ENCODE measurements at regions not wholly inside any gene's neighbourhood (a gene's known extent, or its start where the extent isn't known, plus 50 kb on each side); places are given as distances from the start of the nearest gene placed in this dataset.

DNA sequence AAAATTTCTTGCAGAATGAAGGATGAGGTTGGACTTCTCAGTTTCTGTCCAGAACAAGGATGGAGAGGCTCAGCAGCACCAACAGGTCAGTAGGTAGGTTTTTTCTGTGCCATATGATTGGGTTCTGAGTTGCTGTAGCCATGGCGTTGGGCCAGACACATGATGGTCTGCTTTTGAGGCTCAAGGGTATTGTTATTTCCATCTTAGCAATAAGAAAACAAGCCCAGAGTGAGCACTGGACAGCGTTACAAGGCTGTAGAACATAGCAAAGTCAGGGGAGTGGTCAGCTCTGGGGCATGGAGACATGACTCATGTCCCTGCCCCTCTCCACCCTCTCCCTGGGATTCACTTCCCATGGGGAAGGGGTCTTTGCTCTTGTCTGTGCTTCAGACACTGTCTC, 137.6 kb upstream of the TOPAZ1 start:
- no peak for DNase-seq (ENCODE audit: low spot score)
- Histone ChIP-seq H3F3A (replicated peaks; ENCODE audit: low read depth) (no peaks in the 10 kb centered on the region), H3K4me2 (no peak overlapping the region), H3K4me3 (no peak overlapping the region), H3K36me3 (ENCODE audit: insufficient read depth) (no peaks in the 10 kb centered on the region), H3K4me1 (ENCODE audit: insufficient read depth) (peaks cover 11% of the 10 kb centered on the region), H3K27me3 (ENCODE audit: insufficient read depth) (no peaks in the 10 kb centered on the region), H3K27ac (ENCODE audit: low read depth) (no peak overlapping the region), H2AFZ (no peak overlapping the region), H3K79me2 (replicated peaks; ENCODE audit: insufficient read depth) (no peaks in the 10 kb centered on the region), H3K9me2 (ENCODE audit: insufficient read depth) (0 out of 2 replicates have a peak, but pooled peaks cover 3% of the 10 kb centered on the region), H4K20me1 (replicated peaks; ENCODE audit: insufficient read depth) (no peaks in the 10 kb centered on the region)
- ATAC-seq, result no peak
- H3K4me1 Mint-ChIP-seq, result peaks cover 22% of the 10 kb centered on the region
- TF ChIP-seq NANOG (IDR thresholded peaks at IDR 0.05; ENCODE audit: borderline replicate concordance), result no peak
- no peak for TF ChIP-seq POLR2AphosphoS5 (IDR thresholded peaks at IDR 0.05; ENCODE audit: low read depth)
- TF ChIP-seq, protein P1, sequence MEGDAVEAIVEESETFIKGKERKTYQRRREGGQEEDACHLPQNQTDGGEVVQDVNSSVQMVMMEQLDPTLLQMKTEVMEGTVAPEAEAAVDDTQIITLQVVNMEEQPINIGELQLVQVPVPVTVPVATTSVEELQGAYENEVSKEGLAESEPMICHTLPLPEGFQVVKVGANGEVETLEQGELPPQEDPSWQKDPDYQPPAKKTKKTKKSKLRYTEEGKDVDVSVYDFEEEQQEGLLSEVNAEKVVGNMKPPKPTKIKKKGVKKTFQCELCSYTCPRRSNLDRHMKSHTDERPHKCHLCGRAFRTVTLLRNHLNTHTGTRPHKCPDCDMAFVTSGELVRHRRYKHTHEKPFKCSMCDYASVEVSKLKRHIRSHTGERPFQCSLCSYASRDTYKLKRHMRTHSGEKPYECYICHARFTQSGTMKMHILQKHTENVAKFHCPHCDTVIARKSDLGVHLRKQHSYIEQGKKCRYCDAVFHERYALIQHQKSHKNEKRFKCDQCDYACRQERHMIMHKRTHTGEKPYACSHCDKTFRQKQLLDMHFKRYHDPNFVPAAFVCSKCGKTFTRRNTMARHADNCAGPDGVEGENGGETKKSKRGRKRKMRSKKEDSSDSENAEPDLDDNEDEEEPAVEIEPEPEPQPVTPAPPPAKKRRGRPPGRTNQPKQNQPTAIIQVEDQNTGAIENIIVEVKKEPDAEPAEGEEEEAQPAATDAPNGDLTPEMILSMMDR (conservative IDR thresholded peaks at IDR 0.05; ENCODE audit: low read depth in 2 of 2), result no peak
- H3K4me3 Mint-ChIP-seq, result no peak overlapping the region
- H3K9me3 Mint-ChIP-seq, result no peaks in the 10 kb centered on the region; the same call in 2 of the 3 replicates
- no peaks in the 10 kb centered on the region for H3K36me3 Mint-ChIP-seq (ENCODE audit: low read depth)
- no peak overlapping the region for H3K27ac Mint-ChIP-seq
- H3K27me3 Mint-ChIP-seq (ENCODE audit: insufficient read depth, low read depth, poor library complexity), result peaks cover 8% of the 10 kb centered on the region

DNA sequence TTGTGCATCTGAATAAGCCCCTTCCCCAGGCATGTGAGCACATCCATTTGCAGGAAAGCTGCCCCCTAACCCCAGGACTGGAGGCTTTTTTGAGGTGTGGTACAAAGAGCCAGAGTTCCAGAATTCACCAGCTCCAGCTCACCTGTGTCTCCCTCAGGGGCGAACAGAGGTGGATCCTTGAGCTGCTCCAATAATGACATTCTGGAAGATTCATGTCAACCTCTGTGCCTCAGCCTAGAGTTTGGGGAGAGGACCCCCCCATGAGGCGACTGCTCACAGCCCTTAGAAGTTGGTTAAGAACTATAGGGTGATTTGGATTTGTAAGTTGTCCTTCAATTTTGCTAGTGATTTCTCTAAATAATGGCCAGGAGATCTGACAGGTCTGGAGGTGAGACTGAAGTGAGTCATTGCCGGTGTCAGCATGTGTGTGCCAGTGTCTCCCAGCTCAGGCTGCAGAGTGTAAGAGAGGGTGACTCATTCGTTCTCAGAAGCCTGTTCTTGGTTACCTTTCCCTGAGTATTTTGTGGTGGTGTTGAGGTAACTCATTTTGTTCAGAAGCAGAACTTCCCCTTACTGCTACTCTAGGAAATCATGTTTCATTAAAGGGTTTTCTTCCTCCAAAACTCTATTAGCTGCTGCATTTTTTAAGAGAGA, 136.9 kb upstream of the TOPAZ1 start:
- DNase-seq (ENCODE audit: low spot score) (no peak), ATAC-seq (peak; percentile 42; the same call in 2 of the 3 replicates)
- H3K4me2 ChIP-seq, result no peak overlapping the region
- Mint-ChIP-seq H3K27ac (no peak overlapping the region), H3K36me3 (ENCODE audit: low read depth) (no peaks in the 10 kb centered on the region), H3K4me1 (peaks cover 17% of the 10 kb centered on the region; the same call in 2 of the 3 replicates), H3K27me3 (ENCODE audit: insufficient read depth, low read depth, poor library complexity) (peaks cover 8% of the 10 kb centered on the region), H3K4me3 (no peak overlapping the region), H3K9me3 (no peaks in the 10 kb centered on the region; the same call in 2 of the 3 replicates)
- H2AFZ ChIP-seq, result no peak overlapping the region
- 0 out of 2 replicates have a peak, but pooled peaks cover 8% of the 10 kb centered on the region for H3K4me1 ChIP-seq (ENCODE audit: insufficient read depth)
- H3K27ac ChIP-seq (ENCODE audit: low read depth), result no peak overlapping the region
- H3K79me2 ChIP-seq (replicated peaks; ENCODE audit: insufficient read depth), result no peaks in the 10 kb centered on the region
- H3K36me3 ChIP-seq (ENCODE audit: insufficient read depth), result no peaks in the 10 kb centered on the region
- no peaks in the 10 kb centered on the region for H3F3A ChIP-seq (replicated peaks; ENCODE audit: low read depth)
- H4K20me1 ChIP-seq (replicated peaks; ENCODE audit: insufficient read depth), result no peaks in the 10 kb centered on the region
- H3K9me2 ChIP-seq (ENCODE audit: insufficient read depth), result 0 out of 2 replicates have a peak, but pooled peaks cover 3% of the 10 kb centered on the region
- H3K27me3 ChIP-seq (ENCODE audit: insufficient read depth), result no peaks in the 10 kb centered on the region
- H3K4me3 ChIP-seq, result no peak overlapping the region
- TF ChIP-seq EZH2phosphoT487 (IDR thresholded peaks at IDR 0.05; ENCODE audit: unreplicated experiment) (no peak), POLR2AphosphoS5 (IDR thresholded peaks at IDR 0.05; ENCODE audit: low read depth) (no peak)
- TF ChIP-seq, protein P2, sequence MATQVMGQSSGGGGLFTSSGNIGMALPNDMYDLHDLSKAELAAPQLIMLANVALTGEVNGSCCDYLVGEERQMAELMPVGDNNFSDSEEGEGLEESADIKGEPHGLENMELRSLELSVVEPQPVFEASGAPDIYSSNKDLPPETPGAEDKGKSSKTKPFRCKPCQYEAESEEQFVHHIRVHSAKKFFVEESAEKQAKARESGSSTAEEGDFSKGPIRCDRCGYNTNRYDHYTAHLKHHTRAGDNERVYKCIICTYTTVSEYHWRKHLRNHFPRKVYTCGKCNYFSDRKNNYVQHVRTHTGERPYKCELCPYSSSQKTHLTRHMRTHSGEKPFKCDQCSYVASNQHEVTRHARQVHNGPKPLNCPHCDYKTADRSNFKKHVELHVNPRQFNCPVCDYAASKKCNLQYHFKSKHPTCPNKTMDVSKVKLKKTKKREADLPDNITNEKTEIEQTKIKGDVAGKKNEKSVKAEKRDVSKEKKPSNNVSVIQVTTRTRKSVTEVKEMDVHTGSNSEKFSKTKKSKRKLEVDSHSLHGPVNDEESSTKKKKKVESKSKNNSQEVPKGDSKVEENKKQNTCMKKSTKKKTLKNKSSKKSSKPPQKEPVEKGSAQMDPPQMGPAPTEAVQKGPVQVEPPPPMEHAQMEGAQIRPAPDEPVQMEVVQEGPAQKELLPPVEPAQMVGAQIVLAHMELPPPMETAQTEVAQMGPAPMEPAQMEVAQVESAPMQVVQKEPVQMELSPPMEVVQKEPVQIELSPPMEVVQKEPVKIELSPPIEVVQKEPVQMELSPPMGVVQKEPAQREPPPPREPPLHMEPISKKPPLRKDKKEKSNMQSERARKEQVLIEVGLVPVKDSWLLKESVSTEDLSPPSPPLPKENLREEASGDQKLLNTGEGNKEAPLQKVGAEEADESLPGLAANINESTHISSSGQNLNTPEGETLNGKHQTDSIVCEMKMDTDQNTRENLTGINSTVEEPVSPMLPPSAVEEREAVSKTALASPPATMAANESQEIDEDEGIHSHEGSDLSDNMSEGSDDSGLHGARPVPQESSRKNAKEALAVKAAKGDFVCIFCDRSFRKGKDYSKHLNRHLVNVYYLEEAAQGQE (IDR thresholded peaks at IDR 0.05; ENCODE audit: unreplicated experiment), result no peak
